A549 (cell line): ENCODE measurements at regions not wholly inside any gene's neighbourhood (a gene's known extent, or its start where the extent isn't known, plus 50 kb on each side); places are given as distances from the start of the nearest gene placed in this dataset.

Experiments used
- BCL3 ChIP-seq: fragments of >200 bp; sonication (Bioruptor Twin); formaldehyde crosslinking; IDR thresholded peaks from 3 replicates; pipeline ENCODE4 v1.6.1; 2016
- CTCF ChIP-seq: fragments of >200 bp; sonication (Bioruptor Twin); formaldehyde crosslinking; IDR thresholded peaks from 3 replicates; pipeline ENCODE4 v1.5.1; 2016
- EP300 ChIP-seq, 2 experiments: fragments of >200 bp; sonication (Bioruptor Twin); formaldehyde crosslinking; IDR thresholded peaks; 2 replicates in 1 of 2; 3 replicates in 1 of 2; pipeline ENCODE4 v1.6.1; 2016 to 2017
- JUNB ChIP-seq: fragments of >200 bp; sonication (Bioruptor Twin); formaldehyde crosslinking; IDR thresholded peaks from 2 replicates; pipeline ENCODE4 v1.6.1; 2016
- MAX ChIP-seq: IDR thresholded peaks from 2 replicates; pipeline ENCODE4 v1.6.1; 2012
- MYC ChIP-seq: IDR thresholded peaks from 2 replicates; pipeline ENCODE4 v1.6.1; 2012; ENCODE audit warnings: mild to moderate bottlenecking, inconsistent platforms, low read length, improper control_type of control experiment, borderline replicate concordance
- PHF8 ChIP-seq: fragments of 200-600 bp; sonication (generic); IDR thresholded peaks from 2 replicates; pipeline ENCODE4 v1.6.1; 2016; ENCODE audit warnings: low read depth, mild to moderate bottlenecking, antibody characterized with exemption, moderate library complexity, borderline replicate concordance
- TP53 ChIP-seq: fragments of 250-450 bp; sonication (Bioruptor Pico); IDR thresholded peaks from 2 replicates; pipeline ENCODE4 v1.5.0; 2021; ENCODE audit warnings: mild to moderate bottlenecking, moderate library complexity
- TF ChIP-seq, protein P1 (sequence below): IDR thresholded peaks from 2 replicates; pipeline ENCODE4 v1.6.1; 2012; ENCODE audit warnings: low read depth, borderline replicate concordance
- TF ChIP-seq, protein P2 (sequence below): fragments of >200 bp; sonication (Bioruptor Twin); formaldehyde crosslinking; IDR thresholded peaks from 2 replicates; pipeline ENCODE4 v1.6.1; 2016
- TF ChIP-seq, protein P3 (sequence below): fragments of 150-350 bp; IDR thresholded peaks from 2 replicates; pipeline ENCODE4 v1.6.1; 2014; ENCODE audit warnings: low read depth, mild to moderate bottlenecking, low read length

- TF ChIP-seq TP53 (CRISPR knock-in tag) (no peak), JUNB (no peak), BCL3 (no peak), MAX (no peak), CTCF (no peak), EP300 (IDR thresholded peaks at IDR 0.05) (no peak), PHF8 (no peak), MYC (no peak)
- TF ChIP-seq, protein P1, sequence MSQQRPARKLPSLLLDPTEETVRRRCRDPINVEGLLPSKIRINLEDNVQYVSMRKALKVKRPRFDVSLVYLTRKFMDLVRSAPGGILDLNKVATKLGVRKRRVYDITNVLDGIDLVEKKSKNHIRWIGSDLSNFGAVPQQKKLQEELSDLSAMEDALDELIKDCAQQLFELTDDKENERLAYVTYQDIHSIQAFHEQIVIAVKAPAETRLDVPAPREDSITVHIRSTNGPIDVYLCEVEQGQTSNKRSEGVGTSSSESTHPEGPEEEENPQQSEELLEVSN = no peak
- TF ChIP-seq, protein P2, sequence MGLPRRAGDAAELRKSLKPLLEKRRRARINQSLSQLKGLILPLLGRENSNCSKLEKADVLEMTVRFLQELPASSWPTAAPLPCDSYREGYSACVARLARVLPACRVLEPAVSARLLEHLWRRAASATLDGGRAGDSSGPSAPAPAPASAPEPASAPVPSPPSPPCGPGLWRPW = no peak
- TF ChIP-seq, protein P3, sequence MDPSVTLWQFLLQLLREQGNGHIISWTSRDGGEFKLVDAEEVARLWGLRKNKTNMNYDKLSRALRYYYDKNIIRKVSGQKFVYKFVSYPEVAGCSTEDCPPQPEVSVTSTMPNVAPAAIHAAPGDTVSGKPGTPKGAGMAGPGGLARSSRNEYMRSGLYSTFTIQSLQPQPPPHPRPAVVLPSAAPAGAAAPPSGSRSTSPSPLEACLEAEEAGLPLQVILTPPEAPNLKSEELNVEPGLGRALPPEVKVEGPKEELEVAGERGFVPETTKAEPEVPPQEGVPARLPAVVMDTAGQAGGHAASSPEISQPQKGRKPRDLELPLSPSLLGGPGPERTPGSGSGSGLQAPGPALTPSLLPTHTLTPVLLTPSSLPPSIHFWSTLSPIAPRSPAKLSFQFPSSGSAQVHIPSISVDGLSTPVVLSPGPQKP = no peak
Observed at GRCh38 chr5:116370886-116371285, 203.7 kb downstream of the SEMA6A start.
